H1 (cell line): ENCODE measurements at regions not wholly inside any gene's neighbourhood (a gene's known extent, or its start where the extent isn't known, plus 50 kb on each side); places are given as distances from the start of the nearest gene placed in this dataset.

Source experiments
- CTCF ChIP-seq, 3 experiments: IDR thresholded peaks; 1 replicate in 2 of 3; 2 replicates in 1 of 3; pipeline versions ENCODE4 v1.5.1 to v1.6.1; 2011; ENCODE audit warnings: low read length in 3 of 3, mild to moderate bottlenecking in 3 of 3, inconsistent platforms in 2 of 3, low read depth in 1 of 3, moderate library complexity in 1 of 3; ENCODE audit not compliant: insufficient read depth in 1 of 3; ENCODE audit errors: control extremely low read depth in 1 of 3

GRCh38 chr11:116055064-116055463 is 550.8 kb upstream of the CADM1 start (continued):
- no peak for TF ChIP-seq CTCF (IDR thresholded peaks at IDR 0.05; ENCODE audit: control extremely low read depth in 1 of 3, insufficient read depth in 1 of 3, low read depth in 1 of 3, low read length in 3 of 3)
